HEK293 (cell line): ENCODE measurements at regions not wholly inside any gene's neighbourhood (a gene's known extent, or its start where the extent isn't known, plus 50 kb on each side); places are given as distances from the start of the nearest gene placed in this dataset.

Source experiments
- CTCF ChIA-PET: fragments of 350-600 bp; formaldehyde crosslinking; extraction: SDS; loops from one replicate; lab custom pipeline; 2021; ENCODE audit warnings: antibody characterized with exemption; lab: Yijun Ruan, JAX
- POLR2A ChIA-PET: fragments of 300-600 bp; formaldehyde crosslinking; extraction: SDS; loops from one replicate; lab custom pipeline; 2020; ENCODE audit warnings: antibody characterized with exemption, inconsistent platforms; lab: Yijun Ruan, JAX
- H3K27ac ChIP-seq: fragments of 200-500 bp; sonication (Bioruptor generic); 2 replicates; pipeline ENCODE4 v1.5.1; 2014; ENCODE audit warnings: low read depth, low read length, control low read depth, inconsistent platforms; ENCODE audit errors: extremely low read depth
- H3K36me3 ChIP-seq, 2 experiments: fragments of 200-500 bp in 1 of 2; sonication (Bioruptor generic) in 1 of 2; 1 replicate in 1 of 2; 2 replicates in 1 of 2; pipeline ENCODE4 v1.5.1; 2014 to 2017; ENCODE audit warnings: inconsistent platforms in 2 of 2, low read length in 2 of 2; ENCODE audit not compliant: control insufficient read depth in 2 of 2, insufficient read depth in 1 of 2
- H3K4me1 ChIP-seq: fragments of 200-500 bp; sonication (Bioruptor generic); 2 replicates; pipeline ENCODE4 v1.5.1; 2014; ENCODE audit warnings: mild to moderate bottlenecking, low read length, inconsistent platforms; ENCODE audit not compliant: control insufficient read depth, insufficient read depth
- H3K4me3 ChIP-seq: 2 replicates; pipeline ENCODE4 v1.5.1; 2011; ENCODE audit warnings: low read depth, mild to moderate bottlenecking, control low read depth, low read length, moderate library complexity
- H3K9me3 ChIP-seq: fragments of 200-500 bp; sonication (Bioruptor generic); 2 replicates; pipeline ENCODE4 v1.5.1; 2014; ENCODE audit warnings: low read depth, low read length, inconsistent platforms; ENCODE audit not compliant: control insufficient read depth, insufficient read depth
- BCL11A ChIP-seq: fragments of 450-650 bp; formaldehyde crosslinking; IDR thresholded peaks from 2 replicates; pipeline ENCODE4 v1.5.1; 2016; ENCODE audit warnings: low read depth, missing biosample characterization, missing genetic modification characterization
- FEZF1 ChIP-seq: fragments of 450-650 bp; formaldehyde crosslinking; IDR thresholded peaks from 2 replicates; pipeline ENCODE4 v1.5.1; 2016; ENCODE audit warnings: missing biosample characterization, missing genetic modification characterization
- GLIS1 ChIP-seq: fragments of 450-650 bp; formaldehyde crosslinking; IDR thresholded peaks from 2 replicates; pipeline ENCODE4 v1.5.1; 2016; ENCODE audit warnings: missing biosample characterization, missing genetic modification characterization
- HOXA7 ChIP-seq: sonication (generic); formaldehyde crosslinking; IDR thresholded peaks from 2 replicates; pipeline ENCODE4 v1.8.1; 2022; ENCODE audit warnings: missing genetic modification reagents, borderline replicate concordance
- HOXD13 ChIP-seq: sonication (generic); formaldehyde crosslinking; IDR thresholded peaks from 2 replicates; pipeline ENCODE4 v1.8.0; 2022; ENCODE audit warnings: missing genetic modification reagents, borderline replicate concordance
- MEIS1 ChIP-seq: sonication (generic); formaldehyde crosslinking; IDR thresholded peaks from 2 replicates; pipeline ENCODE4 v1.8.1; 2022; ENCODE audit warnings: missing genetic modification reagents, mild to moderate bottlenecking, borderline replicate concordance
- OVOL3 ChIP-seq: fragments of 450-650 bp; formaldehyde crosslinking; IDR thresholded peaks from 2 replicates; pipeline ENCODE4 v1.5.1; 2016; ENCODE audit warnings: missing biosample characterization, missing genetic modification characterization
- PRDM1 ChIP-seq: fragments of 450-650 bp; formaldehyde crosslinking; IDR thresholded peaks from 2 replicates; pipeline ENCODE4; 2016; ENCODE audit warnings: missing biosample characterization, missing genetic modification characterization
- PRDM10 ChIP-seq: fragments of 450-650 bp; formaldehyde crosslinking; IDR thresholded peaks from 2 replicates; pipeline ENCODE4 v1.5.1; 2016; ENCODE audit warnings: missing biosample characterization, missing genetic modification characterization
- SETDB1 ChIP-seq: IDR thresholded peaks from one replicate; pipeline ENCODE4 v1.6.1; 2017; ENCODE audit warnings: mild to moderate bottlenecking, low read length, moderate library complexity, mixed read lengths; ENCODE audit not compliant: insufficient read length
- ZBTB17 ChIP-seq: fragments of 450-650 bp; formaldehyde crosslinking; IDR thresholded peaks from 2 replicates; pipeline ENCODE4 v1.5.1; 2016; ENCODE audit warnings: missing biosample characterization, missing genetic modification characterization
- ZIC2 ChIP-seq: fragments of 450-650 bp; formaldehyde crosslinking; IDR thresholded peaks from 2 replicates; pipeline ENCODE4 v1.5.1; 2016; ENCODE audit warnings: missing biosample characterization, missing genetic modification characterization
- ZNF239 ChIP-seq: fragments of 450-650 bp; formaldehyde crosslinking; IDR thresholded peaks from 2 replicates; pipeline ENCODE4 v1.5.1; 2016; ENCODE audit warnings: missing biosample characterization, missing genetic modification characterization
- ZNF335 ChIP-seq: fragments of 450-650 bp; formaldehyde crosslinking; conservative IDR thresholded peaks from 2 replicates; pipeline ENCODE4 v1.5.1; 2016; ENCODE audit warnings: missing biosample characterization, missing genetic modification characterization
- ZNF354C ChIP-seq: fragments of 450-650 bp; formaldehyde crosslinking; IDR thresholded peaks from 2 replicates; pipeline ENCODE4 v1.5.1; 2016; ENCODE audit warnings: missing biosample characterization, missing genetic modification characterization, low read depth, borderline replicate concordance
- ZNF366 ChIP-seq: fragments of 450-650 bp; formaldehyde crosslinking; conservative IDR thresholded peaks from 2 replicates; pipeline ENCODE4 v1.5.1; 2016; ENCODE audit warnings: missing biosample characterization, missing genetic modification characterization
- ZNF404 ChIP-seq: fragments of 450-650 bp; formaldehyde crosslinking; IDR thresholded peaks from 2 replicates; pipeline ENCODE4 v1.5.1; 2017; ENCODE audit warnings: missing biosample characterization, missing genetic modification characterization
- ZNF645 ChIP-seq: fragments of 450-650 bp; formaldehyde crosslinking; IDR thresholded peaks from 2 replicates; pipeline ENCODE4; 2016; ENCODE audit warnings: missing biosample characterization, missing genetic modification characterization
- ZNF654 ChIP-seq: fragments of 450-650 bp; formaldehyde crosslinking; IDR thresholded peaks from 2 replicates; pipeline ENCODE4 v1.5.1; 2016; ENCODE audit warnings: low read depth, missing biosample characterization, missing genetic modification characterization
- ZNF664 ChIP-seq: fragments of 450-650 bp; formaldehyde crosslinking; IDR thresholded peaks from 2 replicates; pipeline ENCODE4 v1.5.1; 2016; ENCODE audit warnings: missing biosample characterization, missing genetic modification characterization
- ZNF792 ChIP-seq: fragments of 450-650 bp; formaldehyde crosslinking; IDR thresholded peaks from 2 replicates; pipeline ENCODE4 v1.5.1; 2016; ENCODE audit warnings: missing biosample characterization, missing genetic modification characterization
- ZSCAN30 ChIP-seq: fragments of 450-650 bp; IDR thresholded peaks from 2 replicates; pipeline ENCODE4 v1.5.1; 2018; ENCODE audit warnings: missing biosample characterization, mild to moderate bottlenecking, missing genetic modification characterization, moderate library complexity
- ZSCAN4 ChIP-seq: fragments of 450-650 bp; formaldehyde crosslinking; IDR thresholded peaks from 2 replicates; pipeline ENCODE4 v1.5.1; 2017; ENCODE audit warnings: missing biosample characterization, missing genetic modification characterization
- TF ChIP-seq, protein P1 (sequence below): fragments of 450-650 bp; formaldehyde crosslinking; conservative IDR thresholded peaks from 2 replicates; pipeline ENCODE4 v1.5.1; 2016; ENCODE audit warnings: low read depth, missing biosample characterization, missing genetic modification characterization

GRCh38 chr20:56833427-56833826, 204.3 kb downstream of the TFAP2C start (continued):
- TF ChIP-seq SETDB1 (no peak), ZNF654 (tag by site-specific recombination) (no peak), ZNF792 (tag by site-specific recombination) (no peak), ZNF404 (tag by site-specific recombination) (no peak)
- TF ChIP-seq, protein P1, sequence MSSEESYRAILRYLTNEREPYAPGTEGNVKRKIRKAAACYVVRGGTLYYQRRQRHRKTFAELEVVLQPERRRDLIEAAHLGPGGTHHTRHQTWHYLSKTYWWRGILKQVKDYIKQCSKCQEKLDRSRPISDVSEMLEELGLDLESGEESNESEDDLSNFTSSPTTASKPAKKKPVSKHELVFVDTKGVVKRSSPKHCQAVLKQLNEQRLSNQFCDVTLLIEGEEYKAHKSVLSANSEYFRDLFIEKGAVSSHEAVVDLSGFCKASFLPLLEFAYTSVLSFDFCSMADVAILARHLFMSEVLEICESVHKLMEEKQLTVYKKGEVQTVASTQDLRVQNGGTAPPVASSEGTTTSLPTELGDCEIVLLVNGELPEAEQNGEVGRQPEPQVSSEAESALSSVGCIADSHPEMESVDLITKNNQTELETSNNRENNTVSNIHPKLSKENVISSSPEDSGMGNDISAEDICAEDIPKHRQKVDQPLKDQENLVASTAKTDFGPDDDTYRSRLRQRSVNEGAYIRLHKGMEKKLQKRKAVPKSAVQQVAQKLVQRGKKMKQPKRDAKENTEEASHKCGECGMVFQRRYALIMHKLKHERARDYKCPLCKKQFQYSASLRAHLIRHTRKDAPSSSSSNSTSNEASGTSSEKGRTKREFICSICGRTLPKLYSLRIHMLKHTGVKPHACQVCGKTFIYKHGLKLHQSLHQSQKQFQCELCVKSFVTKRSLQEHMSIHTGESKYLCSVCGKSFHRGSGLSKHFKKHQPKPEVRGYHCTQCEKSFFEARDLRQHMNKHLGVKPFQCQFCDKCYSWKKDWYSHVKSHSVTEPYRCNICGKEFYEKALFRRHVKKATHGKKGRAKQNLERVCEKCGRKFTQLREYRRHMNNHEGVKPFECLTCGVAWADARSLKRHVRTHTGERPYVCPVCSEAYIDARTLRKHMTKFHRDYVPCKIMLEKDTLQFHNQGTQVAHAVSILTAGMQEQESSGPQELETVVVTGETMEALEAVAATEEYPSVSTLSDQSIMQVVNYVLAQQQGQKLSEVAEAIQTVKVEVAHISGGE (tag by site-specific recombination): no peak

- ChIA-PET POLR2A (interaction anchor here (0.6 kb wide), 1 partner anchor 18 kb away, joined by 4 read pairs; no protein-coding TSS in a partner anchor), CTCF (interaction anchor here (0.6 to 1.2 kb wide), 3 partner anchors 8 to 422 kb away, joined by 3 to 4 read pairs (median 4); no protein-coding TSS in a partner anchor)
- Histone ChIP-seq H3K4me1 (no peaks in the 10 kb centered on the region), H3K4me3 (no peak overlapping the region), H3K9me3 (no peaks in the 10 kb centered on the region), H3K27ac (no peak overlapping the region), H3K36me3 (no peaks in the 10 kb centered on the region)
- TF ChIP-seq GLIS1 (tag by site-specific recombination): peak; percentile 23; the same call in 1 of the 2 replicates
- TF ChIP-seq BCL11A (tag by site-specific recombination): no peak
- no peak for TF ChIP-seq MEIS1 (CRISPR knock-in tag)
- no peak for TF ChIP-seq ZNF645 (tag by site-specific recombination)
- no peak for TF ChIP-seq ZSCAN4 (tag by site-specific recombination)
- no peak for TF ChIP-seq ZNF335 (tag by site-specific recombination)
- no peak for TF ChIP-seq FEZF1 (tag by site-specific recombination)
- no peak for TF ChIP-seq HOXD13
- TF ChIP-seq ZBTB17 (tag by site-specific recombination): peak; percentile 72
- TF ChIP-seq OVOL3 (tag by site-specific recombination): no peak
- no peak for TF ChIP-seq ZNF239 (tag by site-specific recombination)
- peak; percentile 50 for TF ChIP-seq ZIC2 (tag by site-specific recombination)
- no peak for TF ChIP-seq ZNF664 (tag by site-specific recombination)
These were observed 206.9 kb downstream of the TFAP2C start for GRCh38 chr20:56835829-56836550.

- Histone ChIP-seq H3K9me3 (no peaks in the 10 kb centered on the region), H3K4me3 (no peak overlapping the region), H3K27ac (no peak overlapping the region), H3K4me1 (no peaks in the 10 kb centered on the region), H3K36me3 (no peaks in the 10 kb centered on the region)
- ChIA-PET CTCF (no interaction called here), POLR2A (no interaction called here)
- TF ChIP-seq HOXD13 (no peak), ZSCAN30 (tag by site-specific recombination) (no peak), PRDM1 (tag by site-specific recombination) (no peak), ZNF354C (tag by site-specific recombination) (no peak), ZNF654 (tag by site-specific recombination) (no peak), ZBTB17 (tag by site-specific recombination) (0 out of 2 replicates have a peak, but pooled peaks have one; percentile 20), PRDM10 (tag by site-specific recombination) (no peak), HOXA7 (CRISPR knock-in tag) (no peak), ZNF366 (tag by site-specific recombination) (peak; percentile 88)
These were observed 210.1 kb downstream of the TFAP2C start for GRCh38 chr20:56839222-56839621.
